H9 (cell line): ENCODE measurements at regions not wholly inside any gene's neighbourhood (a gene's known extent, or its start where the extent isn't known, plus 50 kb on each side); places are given as distances from the start of the nearest gene placed in this dataset.

Experiments
- DNase-seq: peaks from one replicate; pipeline ENCODE4 v3.0.0-alpha.2; 2017
- H2AFZ ChIP-seq: one replicate; pipeline ENCODE4 v1.6.1; 2013; ENCODE audit warnings: mild to moderate bottlenecking, low read length, control low read depth, moderate library complexity
- H2AK5ac ChIP-seq: 2 replicates; pipeline ENCODE4 v1.6.1; 2013; ENCODE audit warnings: low read length, control low read depth, mixed read lengths; ENCODE audit not compliant: insufficient read length
- H2BK120ac ChIP-seq: one replicate; pipeline ENCODE4 v1.6.1; 2013; ENCODE audit warnings: low read depth, mild to moderate bottlenecking, low read length, control low read depth, inconsistent platforms; ENCODE audit not compliant: poor library complexity, severe bottlenecking
- H2BK12ac ChIP-seq: 2 replicates; pipeline ENCODE4 v1.6.1; 2013; ENCODE audit warnings: low read length, control low read depth, mixed read lengths, low read depth; ENCODE audit not compliant: insufficient read length
- H2BK15ac ChIP-seq: 2 replicates; pipeline ENCODE4 v1.6.1; 2013; ENCODE audit warnings: low read depth, low read length, control low read depth
- H2BK20ac ChIP-seq: one replicate; pipeline ENCODE4 v1.6.1; 2013; ENCODE audit warnings: low read depth, mild to moderate bottlenecking, low read length, control low read depth, inconsistent platforms; ENCODE audit not compliant: poor library complexity, severe bottlenecking
- H2BK5ac ChIP-seq: 2 replicates; pipeline ENCODE4 v1.6.1; 2013; ENCODE audit warnings: low read length, control low read depth, mixed read lengths; ENCODE audit not compliant: insufficient read length
- H3K14ac ChIP-seq: 2 replicates; pipeline ENCODE4 v1.6.1; 2013; ENCODE audit warnings: low read length, control low read depth; ENCODE audit not compliant: insufficient read depth
- H3K18ac ChIP-seq: 2 replicates; pipeline ENCODE4 v1.6.1; 2013; ENCODE audit warnings: low read depth, mild to moderate bottlenecking, mixed read lengths, low read length, control low read depth; ENCODE audit not compliant: insufficient read length
- H3K23ac ChIP-seq: 2 replicates; pipeline ENCODE4 v1.6.1; 2013; ENCODE audit warnings: low read length, control low read depth, mixed read lengths, low read depth; ENCODE audit not compliant: insufficient read length
- H3K23me2 ChIP-seq: 2 replicates; pipeline ENCODE4 v1.6.1; 2013; ENCODE audit warnings: low read depth, mild to moderate bottlenecking, mixed read lengths, low read length, control low read depth; ENCODE audit not compliant: insufficient read length, poor library complexity, severe bottlenecking
- H3K27ac ChIP-seq: 2 replicates; pipeline ENCODE4 v1.5.1; 2013; ENCODE audit warnings: low read length, control low read depth, mixed read lengths, low read depth; ENCODE audit not compliant: insufficient read length
- H3K27me3 ChIP-seq: 2 replicates; pipeline ENCODE4 v1.6.1; 2013; ENCODE audit warnings: low read length, control low read depth, inconsistent platforms; ENCODE audit not compliant: insufficient read depth
- H3K4ac ChIP-seq: 2 replicates; pipeline ENCODE4 v1.6.1; 2013; ENCODE audit warnings: low read depth, mild to moderate bottlenecking, control low read depth, inconsistent platforms, low read length, moderate library complexity
- H3K4me1 ChIP-seq: 2 replicates; pipeline ENCODE4 v1.6.1; 2013; ENCODE audit warnings: low read length, control low read depth, inconsistent platforms; ENCODE audit not compliant: insufficient read depth
- H3K4me2 ChIP-seq: 2 replicates; pipeline ENCODE4 v1.6.1; 2013; ENCODE audit warnings: low read length, control low read depth, mixed read lengths; ENCODE audit not compliant: insufficient read length, insufficient read depth
- H3K56ac ChIP-seq: 2 replicates; pipeline ENCODE4 v1.6.1; 2013; ENCODE audit warnings: low read depth, mild to moderate bottlenecking, mixed read lengths, low read length, control low read depth; ENCODE audit not compliant: insufficient read length
- H3K79me1 ChIP-seq: 2 replicates; pipeline ENCODE4 v1.6.1; 2013; ENCODE audit warnings: low read depth, mild to moderate bottlenecking, moderate library complexity, low read length, control low read depth, inconsistent platforms; ENCODE audit not compliant: insufficient read depth, poor library complexity, severe bottlenecking
- H3K79me2 ChIP-seq: 2 replicates; pipeline ENCODE4 v1.6.1; 2013; ENCODE audit warnings: low read length, control low read depth, inconsistent platforms; ENCODE audit not compliant: insufficient read depth
- H3K9ac ChIP-seq: 2 replicates; pipeline ENCODE4 v1.6.1; 2013; ENCODE audit warnings: low read length, control low read depth, mixed read lengths; ENCODE audit not compliant: insufficient read length; ENCODE audit errors: extremely low read depth
- H3K9me3 ChIP-seq: one replicate; pipeline ENCODE4 v1.6.1; 2013; ENCODE audit warnings: low read depth, low read length, inconsistent platforms; ENCODE audit not compliant: control insufficient read depth
- H3T11ph ChIP-seq: one replicate; pipeline ENCODE4 v1.6.1; 2013; ENCODE audit warnings: mild to moderate bottlenecking, low read length, control low read depth, inconsistent platforms
- H4K20me1 ChIP-seq: one replicate; pipeline ENCODE4 v1.6.1; 2013; ENCODE audit not compliant: control insufficient read depth, insufficient read length, insufficient read depth
- H4K5ac ChIP-seq: 2 replicates; pipeline ENCODE4 v1.6.1; 2013; ENCODE audit warnings: low read depth, mild to moderate bottlenecking, mixed read lengths, low read length, control low read depth; ENCODE audit not compliant: insufficient read length
- H4K8ac ChIP-seq: replicated peaks from 2 replicates; pipeline ENCODE4 v1.6.1; 2013; ENCODE audit warnings: low read length, control low read depth, mixed read lengths, low read depth; ENCODE audit not compliant: insufficient read length
- H4K91ac ChIP-seq: 2 replicates; pipeline ENCODE4 v1.6.1; 2013; ENCODE audit warnings: low read depth, mild to moderate bottlenecking, moderate library complexity, mixed read lengths, low read length, control low read depth; ENCODE audit not compliant: insufficient read length
- H3K27ac Mint-ChIP-seq, 3 experiments: 2 replicates in 2 of 3; 3 replicates in 1 of 3; pipeline ENCODE4 v1.8.0; 2020 to 2021; ENCODE audit warnings: mixed read lengths in 3 of 3, mild to moderate bottlenecking in 1 of 3, moderate library complexity in 1 of 3
- H3K27me3 Mint-ChIP-seq: 2 replicates; pipeline ENCODE4 v1.8.0; 2021; ENCODE audit warnings: low read depth, mild to moderate bottlenecking, moderate library complexity, mixed read lengths
- H3K36me3 Mint-ChIP-seq, 3 experiments: 2 replicates in 2 of 3; 3 replicates in 1 of 3; pipeline ENCODE4 v1.8.0; 2020 to 2021; ENCODE audit warnings: low read depth in 3 of 3, mixed read lengths in 3 of 3; ENCODE audit not compliant: insufficient read depth in 1 of 3
- H3K4me1 Mint-ChIP-seq, 2 experiments: 2 replicates each; pipeline ENCODE4 v1.8.0; 2020; ENCODE audit warnings: mixed read lengths in 2 of 2
- H3K4me3 Mint-ChIP-seq, 2 experiments: 2 replicates in 1 of 2; 3 replicates in 1 of 2; pipeline ENCODE4 v1.8.0; 2020 to 2021; ENCODE audit warnings: mild to moderate bottlenecking in 2 of 2, mixed read lengths in 2 of 2, moderate library complexity in 1 of 2
- H3K9me3 Mint-ChIP-seq, 2 experiments: 2 replicates in 1 of 2; 3 replicates in 1 of 2; pipeline ENCODE4 v1.8.0; 2020; ENCODE audit warnings: mild to moderate bottlenecking in 2 of 2, mixed read lengths in 2 of 2, moderate library complexity in 1 of 2
- CTCF ChIP-seq: fragments of 200-600 bp; sonication (generic); conservative IDR thresholded peaks from 3 replicates; pipeline ENCODE4 v1.8.0; 2021; ENCODE audit warnings: antibody characterized with exemption, mild to moderate bottlenecking
- WGBS: extraction: QIAGEN DNeasy Blood & Tissue Kit; methylation state at CpG from one replicate; pipeline ENCODE4 v1.1.7; 2013; ENCODE audit warnings: missing lambda C conversion rate, low lambda C conversion rate, mixed read lengths; ENCODE audit not compliant: insufficient read length; ENCODE audit errors: extremely low coverage; 5-methylcytosine and 5-hydroxymethylcytosine counted together

GRCh38 chr3:124584552-124585391, 145.5 kb upstream of the UMPS start:
- Histone ChIP-seq H2BK12ac (no peak overlapping the region), H4K91ac (no peak overlapping the region), H3K4ac (no peak overlapping the region), H2BK120ac (no peak overlapping the region), H4K5ac (no peak overlapping the region), H3K4me1 (peaks cover 5% of the 10 kb centered on the region; the same call in 1 of the 2 replicates), H3K9me3 (no peaks in the 10 kb centered on the region), H3K23me2 (peaks cover 17% of the 10 kb centered on the region), H3K14ac (no peak overlapping the region), H3K56ac (no peak overlapping the region), H2BK15ac (no peak overlapping the region), H3K27ac (no peak overlapping the region), H3T11ph (no peak overlapping the region), H3K18ac (no peak overlapping the region), H2BK20ac (no peak overlapping the region), H3K23ac (no peak overlapping the region), H2AK5ac (no peak overlapping the region), H4K20me1 (no peaks in the 10 kb centered on the region), H4K8ac (no peak overlapping the region), H2BK5ac (no peak overlapping the region), H3K79me1 (no peaks in the 10 kb centered on the region), H2AFZ (no peak overlapping the region), H3K9ac (no peak overlapping the region), H3K27me3 (peaks cover 16% of the 10 kb centered on the region), H3K4me2 (peak overlapping the region; percentile 66), H3K79me2 (no peaks in the 10 kb centered on the region)
- no peak overlapping the region for H3K27ac Mint-ChIP-seq
- no peak for TF ChIP-seq CTCF
- H3K9me3 Mint-ChIP-seq, result no peaks in the 10 kb centered on the region
- peaks cover 61% of the 10 kb centered on the region for H3K27me3 Mint-ChIP-seq
- no CpG with 5 or more reads among the region's 59 CpGs for WGBS
- DNase-seq, result peak; percentile 90
- peaks cover 32% of the 10 kb centered on the region in 2 experiments for H3K4me1 Mint-ChIP-seq
- H3K36me3 Mint-ChIP-seq, result no peaks in the 10 kb centered on the region
- H3K4me3 Mint-ChIP-seq, result peak overlapping the region; percentile 74 to 91
